CD8-positive, alpha-beta memory T cell (primary cell): ENCODE measurements at regions not wholly inside any gene's neighbourhood (a gene's known extent, or its start where the extent isn't known, plus 50 kb on each side); places are given as distances from the start of the nearest gene placed in this dataset.
A peak's percentile ranks its signal among the peaks of the same experiment; 100 is the strongest.

Experiments used
- CTCF ChIA-PET: fragments of 350-600 bp; sonication (Branson Sonifier 250); formaldehyde crosslinking; loops from one replicate; lab custom pipeline; 2021; ENCODE audit warnings: antibody characterized with exemption; lab: Charles Lee
- POLR2A ChIA-PET: fragments of 350-600 bp; sonication (Branson Sonifier 250); formaldehyde crosslinking; loops from one replicate; lab custom pipeline; 2021; ENCODE audit warnings: antibody characterized with exemption; lab: Charles Lee
- DNase-seq, 5 donors: peaks; one replicate each; pipeline versions ENCODE4 v3.0.0 to v3.0.0-alpha.2; 2020 to 2022; ENCODE audit warnings: mixed read lengths in 1 of 5
- H3K27ac ChIP-seq: one replicate; pipeline ENCODE4 v1.7.0; 2013; ENCODE audit warnings: low read depth, mild to moderate bottlenecking, low read length, moderate library complexity
- H3K27me3 ChIP-seq: 2 replicates; pipeline ENCODE4 v1.7.0; 2013; ENCODE audit warnings: low read length, mild to moderate bottlenecking; ENCODE audit not compliant: insufficient read depth, poor library complexity, severe bottlenecking
- H3K36me3 ChIP-seq: 2 replicates; pipeline ENCODE4 v1.7.0; 2013; ENCODE audit warnings: mild to moderate bottlenecking, low read length, moderate library complexity; ENCODE audit not compliant: insufficient read depth
- H3K4me1 ChIP-seq: 2 replicates; pipeline ENCODE4 v1.7.0; 2013; ENCODE audit warnings: mild to moderate bottlenecking, low read length, moderate library complexity; ENCODE audit not compliant: insufficient read depth
- H3K4me3 ChIP-seq: 2 replicates; pipeline ENCODE4 v1.7.0; 2013; ENCODE audit warnings: mild to moderate bottlenecking, low read length
- H3K9me3 ChIP-seq: 2 replicates; pipeline ENCODE4 v1.7.0; 2013; ENCODE audit warnings: mild to moderate bottlenecking, low read length
- H3K27ac Mint-ChIP-seq, 8 donors: one replicate each; pipeline ENCODE4 v1.8.0; 2020 to 2021; ENCODE audit warnings: mixed read lengths in 8 of 8, mild to moderate bottlenecking in 6 of 8, inconsistent platforms in 3 of 8, moderate library complexity in 3 of 8
- H3K27me3 Mint-ChIP-seq, 2 donors: one replicate each; pipeline ENCODE4 v1.8.0; 2020 to 2021; ENCODE audit warnings: mixed read lengths in 2 of 2, mild to moderate bottlenecking in 1 of 2, moderate library complexity in 1 of 2
- H3K36me3 Mint-ChIP-seq, 3 donors: one replicate each; pipeline ENCODE4 v1.8.0; 2020 to 2021; ENCODE audit warnings: mixed read lengths in 3 of 3, inconsistent platforms in 1 of 3, mild to moderate bottlenecking in 1 of 3
- H3K4me1 Mint-ChIP-seq, 3 donors: one replicate each; pipeline ENCODE4 v1.8.0; 2020 to 2021; ENCODE audit warnings: mixed read lengths in 3 of 3, inconsistent platforms in 1 of 3, mild to moderate bottlenecking in 1 of 3
- H3K4me3 Mint-ChIP-seq, 7 donors: one replicate each; pipeline ENCODE4 v1.8.0; 2020 to 2021; ENCODE audit warnings: mixed read lengths in 7 of 7, mild to moderate bottlenecking in 6 of 7, moderate library complexity in 4 of 7, inconsistent platforms in 2 of 7
- H3K9me3 Mint-ChIP-seq, 5 donors: one replicate each; pipeline ENCODE4 v1.8.0; 2020 to 2022; ENCODE audit warnings: mixed read lengths in 5 of 5, mild to moderate bottlenecking in 3 of 5, moderate library complexity in 2 of 5, inconsistent platforms in 1 of 5

- Histone ChIP-seq H3K4me1 (no peaks in the 10 kb centered on the region), H3K27ac (no peak overlapping the region), H3K36me3 (no peaks in the 10 kb centered on the region), H3K27me3 (no peaks in the 10 kb centered on the region), H3K9me3 (no peaks in the 10 kb centered on the region), H3K4me3 (no peak overlapping the region)
- Mint-ChIP-seq H3K4me1 (peaks cover 18 to 36% (median 23%) of the 10 kb centered on the region in 3 donors), H3K36me3 (peaks cover 0 to 6% (median 0%) of the 10 kb centered on the region in 3 donors), H3K4me3 (no peak overlapping the region), H3K9me3 (peaks cover 0 to 3% (median 0%) of the 10 kb centered on the region in 5 donors), H3K27me3 (no peaks in the 10 kb centered on the region), H3K27ac (peak overlapping the region in 1 of 8 donors; percentile 4)
- DNase-seq, result no peak
- ChIA-PET CTCF (interaction anchor here (1.4 kb wide), 1 partner anchor 12 kb away, joined by 5 read pairs; no protein-coding TSS in a partner anchor), POLR2A (no interaction called here)
These were observed 281.7 kb upstream of the PTGER4 start for GRCh38 chr5:40397976-40398375.

GRCh38 chr5:40397091-40397490 is 282.6 kb upstream of the PTGER4 start:
- DNase-seq, result no peak
- Mint-ChIP-seq H3K4me1 (peaks cover 17 to 35% (median 21%) of the 10 kb centered on the region in 3 donors), H3K4me3 (no peak overlapping the region), H3K27ac (no peak overlapping the region), H3K36me3 (peaks cover 0 to 6% (median 0%) of the 10 kb centered on the region in 3 donors), H3K27me3 (no peaks in the 10 kb centered on the region), H3K9me3 (peaks cover 0 to 3% (median 0%) of the 10 kb centered on the region in 5 donors)
- ChIA-PET CTCF (interaction anchor here (1.4 kb wide), 1 partner anchor 13 kb away, joined by 5 read pairs; no protein-coding TSS in a partner anchor), POLR2A (no interaction called here)
- no peaks in the 10 kb centered on the region for H3K4me1 ChIP-seq
- no peak overlapping the region for H3K27ac ChIP-seq
- no peaks in the 10 kb centered on the region for H3K36me3 ChIP-seq
- no peaks in the 10 kb centered on the region for H3K9me3 ChIP-seq
- no peak overlapping the region for H3K4me3 ChIP-seq
- H3K27me3 ChIP-seq, result no peaks in the 10 kb centered on the region

- Mint-ChIP-seq H3K4me1 (peaks cover 17 to 35% (median 21%) of the 10 kb centered on the region in 3 donors), H3K4me3 (no peak overlapping the region)
- POLR2A ChIA-PET, result no interaction called here
These were observed 283.4 kb upstream of the PTGER4 start for GRCh38 chr5:40396317-40396716.

GRCh38 chr5:40395251-40395650 is 284.5 kb upstream of the PTGER4 start:
- Mint-ChIP-seq H3K4me1 (peaks cover 24 to 42% (median 27%) of the 10 kb centered on the region in 3 donors), H3K27ac (peak overlapping the region in 1 of 8 donors; percentile 55), H3K27me3 (no peaks in the 10 kb centered on the region), H3K9me3 (peaks cover 0 to 3% (median 0%) of the 10 kb centered on the region in 5 donors), H3K4me3 (no peak overlapping the region), H3K36me3 (peaks cover 0 to 6% (median 0%) of the 10 kb centered on the region in 3 donors)
- Histone ChIP-seq H3K27me3 (no peaks in the 10 kb centered on the region), H3K27ac (no peak overlapping the region), H3K9me3 (no peaks in the 10 kb centered on the region), H3K36me3 (no peaks in the 10 kb centered on the region), H3K4me3 (no peak overlapping the region), H3K4me1 (peaks cover 14% of the 10 kb centered on the region)
- ChIA-PET CTCF (no interaction called here), POLR2A (no interaction called here)
- DNase-seq, result no peak

More at GRCh38 chr5:40396317-40396716, 283.4 kb upstream of the PTGER4 start:
- no peaks in the 10 kb centered on the region for H3K36me3 ChIP-seq
- Mint-ChIP-seq H3K36me3 (peaks cover 0 to 6% (median 0%) of the 10 kb centered on the region in 3 donors), H3K27me3 (no peaks in the 10 kb centered on the region), H3K9me3 (peaks cover 0 to 3% (median 0%) of the 10 kb centered on the region in 5 donors), H3K27ac (peak overlapping the region in 1 of 8 donors; percentile 63)
- H3K27me3 ChIP-seq, result no peaks in the 10 kb centered on the region
- CTCF ChIA-PET, result interaction anchor here (1.4 kb wide), 1 partner anchor 14 kb away, joined by 5 read pairs; no protein-coding TSS in a partner anchor
- no peak for DNase-seq
- H3K4me3 ChIP-seq, result no peak overlapping the region
- peaks cover 4% of the 10 kb centered on the region for H3K4me1 ChIP-seq
- H3K27ac ChIP-seq, result no peak overlapping the region
- no peaks in the 10 kb centered on the region for H3K9me3 ChIP-seq

- H3K27ac Mint-ChIP-seq, result no peak overlapping the region
- H3K27me3 ChIP-seq, result no peaks in the 10 kb centered on the region
- H3K4me1 ChIP-seq, result peaks cover 20% of the 10 kb centered on the region
- H3K9me3 ChIP-seq, result no peaks in the 10 kb centered on the region
- no peak overlapping the region for H3K4me3 Mint-ChIP-seq
- no peak overlapping the region for H3K4me3 ChIP-seq
- DNase-seq, result no peak
- POLR2A ChIA-PET, result no interaction called here
- H3K9me3 Mint-ChIP-seq, result peaks cover 0 to 3% (median 0%) of the 10 kb centered on the region in 5 donors
- no peak overlapping the region for H3K27ac ChIP-seq
- peaks cover 29 to 44% (median 32%) of the 10 kb centered on the region in 3 donors for H3K4me1 Mint-ChIP-seq
- H3K36me3 ChIP-seq, result no peaks in the 10 kb centered on the region
- H3K36me3 Mint-ChIP-seq, result peaks cover 0 to 6% (median 0%) of the 10 kb centered on the region in 3 donors
- CTCF ChIA-PET, result interaction anchor here (1.4 kb wide), 1 partner anchor 16 kb away, joined by 3 read pairs; no protein-coding TSS in a partner anchor
- no peaks in the 10 kb centered on the region for H3K27me3 Mint-ChIP-seq
These were observed 285.0 kb upstream of the PTGER4 start for GRCh38 chr5:40394698-40395097.

GRCh38 chr5:40391642-40392041 is 288.1 kb upstream of the PTGER4 start:
- H3K27me3 ChIP-seq, result no peaks in the 10 kb centered on the region
- no peaks in the 10 kb centered on the region for H3K9me3 ChIP-seq
- Mint-ChIP-seq H3K27me3 (no peaks in the 10 kb centered on the region), H3K36me3 (no peaks in the 10 kb centered on the region), H3K4me1 (peaks cover 46 to 62% (median 59%) of the 10 kb centered on the region in 3 donors), H3K9me3 (no peaks in the 10 kb centered on the region), H3K4me3 (no peak overlapping the region), H3K27ac (peak overlapping the region in 4 of 8 donors; percentile 21 to 81 (median 59))
- no peak overlapping the region for H3K27ac ChIP-seq
- no peaks in the 10 kb centered on the region for H3K36me3 ChIP-seq
- DNase-seq, result no peak
- POLR2A ChIA-PET, result interaction anchor here (2.3 kb wide), 1 partner anchor 289 kb away, joined by 9 read pairs; no protein-coding TSS in a partner anchor
- CTCF ChIA-PET, result interaction anchor here (1.2 kb wide), 1 partner anchor 45 kb away, joined by 3 read pairs; no protein-coding TSS in a partner anchor
- no peak overlapping the region for H3K4me3 ChIP-seq
- peaks cover 26% of the 10 kb centered on the region for H3K4me1 ChIP-seq

- H3K27me3 Mint-ChIP-seq, result no peaks in the 10 kb centered on the region
- no peak overlapping the region for H3K4me3 ChIP-seq
These were observed 289.2 kb upstream of the PTGER4 start for GRCh38 chr5:40390281-40391149.

More at GRCh38 chr5:40390281-40391149, 289.2 kb upstream of the PTGER4 start:
- Mint-ChIP-seq H3K4me3 (peak overlapping the region in 4 of 7 donors; percentile 17 to 49 (median 32)), H3K9me3 (no peaks in the 10 kb centered on the region), H3K4me1 (peaks cover 56 to 70% (median 66%) of the 10 kb centered on the region in 3 donors), H3K27ac (peak overlapping the region; percentile 22 to 93 (median 78)), H3K36me3 (no peaks in the 10 kb centered on the region)
- Histone ChIP-seq H3K4me1 (peaks cover 35% of the 10 kb centered on the region), H3K27ac (no peak overlapping the region), H3K27me3 (no peaks in the 10 kb centered on the region), H3K36me3 (no peaks in the 10 kb centered on the region), H3K9me3 (no peaks in the 10 kb centered on the region)
- CTCF ChIA-PET, result interaction anchor here (1.2 to 2.6 kb wide), 6 partner anchors 11 to 295 kb away, joined by 3 to 15 read pairs (median 5); no protein-coding TSS in a partner anchor
- POLR2A ChIA-PET, result interaction anchor here (0.6 to 2.3 kb wide), 5 partner anchors 11 to 291 kb away, joined by 3 to 9 read pairs (median 3); no protein-coding TSS in a partner anchor
- peak in 1 of 5 donors; percentile 48 for DNase-seq
